ENCODE measurements at regions not wholly inside any gene's neighbourhood (a gene's known extent, or its start where the extent isn't known, plus 50 kb on each side); places are given as distances from the start of the nearest gene placed in this dataset.

- DNase-seq = no peak
- H3K36me3 ChIP-seq = no peaks in the 10 kb centered on the region
- H3K4me3 ChIP-seq = no peak overlapping the region
- TF ChIP-seq CTCF (IDR thresholded peaks at IDR 0.05; ENCODE audit: borderline replicate concordance) = no peak
- H3K4me1 ChIP-seq = no peaks in the 10 kb centered on the region
- no peaks in the 10 kb centered on the region for H3K27me3 ChIP-seq (ENCODE audit: low read depth)
- H3K27ac ChIP-seq (replicated peaks) = no peak overlapping the region
- intact Hi-C loops (cut with micrococcal nuclease) = no loop called here
- H3K9me3 ChIP-seq (replicated peaks) = peaks cover 9% of the 10 kb centered on the region
These were observed 1170.2 kb upstream of the PRMT6 start for GRCh38 chr1:105886309-105886708.

GRCh38 chr1:105891308-105891707, 1165.2 kb upstream of the PRMT6 start:
- no peak for TF ChIP-seq CTCF (IDR thresholded peaks at IDR 0.05; ENCODE audit: borderline replicate concordance)
- Histone ChIP-seq H3K4me3 (no peak overlapping the region), H3K36me3 (no peaks in the 10 kb centered on the region), H3K4me1 (no peaks in the 10 kb centered on the region), H3K9me3 (replicated peaks) (peaks cover 17% of the 10 kb centered on the region), H3K27me3 (ENCODE audit: low read depth) (no peaks in the 10 kb centered on the region), H3K27ac (replicated peaks) (no peak overlapping the region)
- intact Hi-C loops (cut with micrococcal nuclease) = no loop called here
- no peak for DNase-seq

- no peak for TF ChIP-seq CTCF (IDR thresholded peaks at IDR 0.05; ENCODE audit: borderline replicate concordance)
These were observed 1162.5 kb upstream of the PRMT6 start for GRCh38 chr1:105894006-105894405.

GRCh38 chr1:105909811-105910210, 1146.7 kb upstream of the PRMT6 start:
- no peak for DNase-seq
- H3K9me3 ChIP-seq (replicated peaks) = peaks cover 26% of the 10 kb centered on the region
- H3K4me1 ChIP-seq = no peaks in the 10 kb centered on the region
- no peak overlapping the region for H3K27ac ChIP-seq (replicated peaks)
- no peaks in the 10 kb centered on the region for H3K36me3 ChIP-seq
- TF ChIP-seq CTCF (IDR thresholded peaks at IDR 0.05; ENCODE audit: borderline replicate concordance) = no peak
- no peak overlapping the region for H3K4me3 ChIP-seq
- intact Hi-C loops (cut with micrococcal nuclease) = no loop called here
- no peaks in the 10 kb centered on the region for H3K27me3 ChIP-seq (ENCODE audit: low read depth)

More at GRCh38 chr1:105894006-105894405, 1162.5 kb upstream of the PRMT6 start:
- H3K9me3 ChIP-seq (replicated peaks) = peaks cover 30% of the 10 kb centered on the region
- intact Hi-C loops (cut with micrococcal nuclease) = no loop called here
- no peaks in the 10 kb centered on the region for H3K4me1 ChIP-seq
- H3K27ac ChIP-seq (replicated peaks) = no peak overlapping the region
- no peaks in the 10 kb centered on the region for H3K36me3 ChIP-seq
- DNase-seq = no peak
- H3K27me3 ChIP-seq (ENCODE audit: low read depth) = no peaks in the 10 kb centered on the region
- H3K4me3 ChIP-seq = no peak overlapping the region

GRCh38 chr1:105914403-105914802, 1142.1 kb upstream of the PRMT6 start:
- H3K4me3 ChIP-seq = no peak overlapping the region
- no peaks in the 10 kb centered on the region for H3K4me1 ChIP-seq
- no peaks in the 10 kb centered on the region for H3K36me3 ChIP-seq
- no peak overlapping the region for H3K27ac ChIP-seq (replicated peaks)
- no peak for TF ChIP-seq CTCF (IDR thresholded peaks at IDR 0.05; ENCODE audit: borderline replicate concordance)
- H3K9me3 ChIP-seq (replicated peaks) = peaks cover 13% of the 10 kb centered on the region
- intact Hi-C loops (cut with micrococcal nuclease) = no loop called here
- H3K27me3 ChIP-seq (ENCODE audit: low read depth) = no peaks in the 10 kb centered on the region
- DNase-seq = no peak

- no peak overlapping the region for H3K4me3 ChIP-seq
- TF ChIP-seq CTCF (IDR thresholded peaks at IDR 0.05; ENCODE audit: borderline replicate concordance) = no peak
- H3K27ac ChIP-seq (replicated peaks) = no peak overlapping the region
- H3K27me3 ChIP-seq (ENCODE audit: low read depth) = no peaks in the 10 kb centered on the region
- H3K36me3 ChIP-seq = no peaks in the 10 kb centered on the region
- peaks cover 18% of the 10 kb centered on the region for H3K9me3 ChIP-seq (replicated peaks)
- H3K4me1 ChIP-seq = no peaks in the 10 kb centered on the region
- DNase-seq = no peak
- intact Hi-C loops (cut with micrococcal nuclease) = no loop called here
These were observed 1121.7 kb upstream of the PRMT6 start for GRCh38 chr1:105934806-105935205.

Measured in left ventricle myocardium inferior (tissue), 1 donor.